ENCODE measurements at regions not wholly inside any gene's neighbourhood (a gene's known extent, or its start where the extent isn't known, plus 50 kb on each side); places are given as distances from the start of the nearest gene placed in this dataset.
"Not testable (repeated sequence)": the region's sequence is repeated elsewhere in the genome, so short reads cannot be mapped to it uniquely, and the experiment has no call there.

DNA sequence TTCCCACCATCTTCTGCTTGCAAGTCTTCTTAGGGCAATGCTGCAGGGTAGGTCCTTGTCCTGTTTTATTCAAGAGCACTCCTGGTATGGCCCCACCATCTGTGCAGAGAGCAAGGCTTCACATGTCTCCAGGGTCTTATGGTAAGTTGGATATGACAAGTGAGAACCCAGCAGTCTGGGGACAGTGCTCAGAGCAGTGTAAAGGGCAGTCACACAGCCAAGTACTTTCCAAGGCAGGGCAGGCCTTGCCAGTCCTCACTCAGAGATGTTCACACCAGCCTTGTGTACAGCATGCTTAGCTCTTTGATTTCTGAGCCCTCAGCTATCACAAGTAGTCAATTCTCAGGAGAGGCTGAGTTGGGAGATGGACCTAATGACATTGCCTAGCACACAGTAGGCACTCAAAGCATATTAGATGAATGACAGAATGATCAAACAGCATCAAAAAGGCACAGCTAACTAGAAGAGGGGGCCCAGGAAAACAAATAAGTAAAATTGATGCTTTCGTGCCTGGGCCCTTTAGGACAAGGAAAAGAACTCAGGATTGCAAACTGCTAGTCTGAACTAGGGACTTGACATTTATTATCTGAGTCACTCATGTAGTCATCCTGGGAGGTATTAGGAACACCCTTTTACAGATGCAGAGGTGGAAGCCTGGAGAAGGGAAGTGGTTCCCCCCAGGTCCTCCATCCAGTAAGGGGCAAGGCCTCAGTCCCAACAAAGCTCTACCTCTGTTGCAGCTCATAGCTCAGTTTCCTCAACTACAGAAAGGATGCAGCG lies 86.7 kb upstream of the CTAGE1 start:
- DNase-seq (ENCODE audit: low spot score), result no peak

DNA sequence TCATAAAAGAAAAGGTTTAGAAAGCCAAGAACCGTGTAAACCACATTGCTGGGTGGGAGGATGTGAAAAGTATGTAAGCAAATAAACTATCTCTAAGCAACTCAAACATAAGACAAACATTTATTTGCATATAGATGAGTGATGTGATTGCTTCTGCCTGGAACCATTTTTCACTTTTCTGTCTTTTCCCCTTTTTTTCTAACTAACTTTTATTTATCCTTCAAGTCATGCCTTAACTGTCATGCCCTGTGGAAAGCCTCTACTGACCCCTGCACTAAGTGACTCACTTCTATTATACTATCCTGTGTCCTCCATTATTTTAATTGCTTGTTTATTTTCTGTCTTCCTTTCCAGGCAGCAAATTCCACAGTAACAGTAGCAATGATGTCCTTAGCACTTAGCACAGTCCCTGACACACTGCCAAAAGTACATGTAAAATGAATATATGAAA lies 87.5 kb upstream of the CTAGE1 start:
- DNase-seq (ENCODE audit: low spot score), result no peak

DNA sequence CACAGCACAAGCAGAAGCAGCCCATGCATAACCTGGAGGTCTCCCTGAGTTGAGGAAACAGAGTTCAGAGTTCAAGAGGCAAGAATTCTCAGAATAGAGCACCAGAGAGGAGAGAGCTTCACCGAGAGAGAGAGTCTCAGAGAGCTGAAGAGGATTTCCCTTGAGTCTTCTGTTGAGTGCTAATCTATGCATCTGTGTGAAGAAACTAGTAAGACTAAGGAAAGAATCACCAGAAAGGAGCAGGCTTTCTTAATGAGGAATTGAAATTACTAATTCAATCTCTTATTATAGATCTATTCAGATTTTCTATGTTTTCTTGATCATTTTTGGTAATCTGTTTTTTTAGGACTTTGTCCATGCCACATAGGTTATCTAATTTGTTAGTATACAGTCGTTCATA lies 89.3 kb upstream of the CTAGE1 start:
- no peak for DNase-seq (ENCODE audit: low spot score)

GRCh38 chr18:22509423-22509822 lies 91.7 kb upstream of the CTAGE1 start:
- DNase-seq (ENCODE audit: low spot score), result no peak

GRCh38 chr18:22510697-22511096 lies 93.0 kb upstream of the CTAGE1 start:
- no peak for DNase-seq (ENCODE audit: low spot score)

DNA sequence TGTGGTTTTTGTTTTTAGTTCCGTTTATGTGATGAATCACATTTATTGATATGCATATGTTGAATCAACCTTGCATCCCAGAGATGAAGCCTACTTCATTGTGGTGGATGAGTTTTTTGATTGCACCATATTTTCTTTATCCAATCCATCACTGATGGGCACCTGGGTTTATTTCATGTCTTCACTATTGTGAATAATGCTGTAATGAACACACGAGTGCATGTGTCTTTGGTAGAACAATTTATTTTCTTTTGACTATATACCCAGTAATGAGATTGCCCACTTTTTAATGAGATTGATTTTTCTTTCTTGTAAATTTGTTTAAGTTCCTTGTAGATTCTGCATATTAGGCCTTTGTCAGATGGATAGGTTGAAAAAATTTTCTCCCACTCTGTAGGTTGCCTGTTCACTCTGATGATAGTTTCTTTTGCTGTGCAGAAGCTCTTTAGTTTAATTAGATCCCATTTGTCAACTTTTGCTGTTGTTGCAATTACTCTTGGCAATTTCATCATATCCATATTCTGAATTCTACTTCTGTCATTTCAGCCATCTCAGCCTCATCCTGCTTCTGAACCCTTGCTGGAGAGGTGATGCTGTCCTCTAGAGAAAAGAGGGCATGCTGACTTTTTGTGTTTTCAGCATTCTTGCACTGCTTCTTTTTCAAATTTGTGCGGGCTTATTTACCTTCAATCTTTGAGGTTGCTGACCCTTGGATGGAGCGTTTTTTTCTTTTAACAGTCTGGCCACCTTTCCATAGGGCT lies 96.2 kb upstream of the CTAGE1 start:
- no peak for DNase-seq (ENCODE audit: low spot score)

DNA sequence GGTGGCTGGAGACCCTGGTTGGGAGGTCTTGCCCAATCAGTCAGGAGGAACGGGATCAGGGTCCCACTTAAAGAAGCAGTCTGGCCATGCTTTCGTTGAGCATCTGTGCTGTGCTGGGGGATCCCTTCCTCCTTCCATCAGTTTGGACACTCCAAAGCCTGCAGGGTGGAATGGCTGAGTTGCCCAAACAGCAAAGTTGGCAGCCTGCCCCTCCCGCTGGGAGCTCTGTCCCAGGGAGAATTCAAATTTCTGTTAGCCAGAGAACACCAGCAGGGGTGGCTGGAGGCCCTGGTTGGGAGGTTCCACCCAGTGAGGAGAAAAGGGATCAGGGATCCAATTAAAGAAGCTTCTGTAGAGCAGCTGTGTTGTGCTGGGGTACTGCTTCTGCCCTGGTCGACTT lies 96.9 kb upstream of the CTAGE1 start:
- DNase-seq (ENCODE audit: low spot score), result no peak

DNA sequence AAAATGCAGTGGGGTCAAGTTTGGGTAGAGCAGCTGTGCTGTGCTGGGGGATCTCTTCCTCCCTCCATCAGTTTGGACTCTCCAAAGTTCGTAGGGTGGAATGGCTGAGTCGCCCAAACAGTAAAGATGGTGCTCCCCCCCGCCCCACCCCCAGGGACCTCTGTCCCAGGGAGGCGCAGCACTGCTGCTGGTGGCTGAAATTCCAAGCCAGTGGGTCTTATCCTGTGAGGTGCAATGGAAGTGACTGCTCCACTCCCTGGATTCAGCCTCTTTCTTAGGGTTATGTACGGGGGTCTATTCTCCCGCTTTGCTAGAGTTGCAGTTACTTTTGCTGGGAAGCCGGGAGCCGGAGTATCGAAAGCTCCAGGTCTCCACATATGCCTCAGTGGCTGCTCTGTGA lies 97.5 kb upstream of the CTAGE1 start:
- DNase-seq (ENCODE audit: low spot score), result no peak

- no peak for DNase-seq (ENCODE audit: low spot score)
These were observed 99.6 kb upstream of the CTAGE1 start for GRCh38 chr18:22517356-22517755.

DNA sequence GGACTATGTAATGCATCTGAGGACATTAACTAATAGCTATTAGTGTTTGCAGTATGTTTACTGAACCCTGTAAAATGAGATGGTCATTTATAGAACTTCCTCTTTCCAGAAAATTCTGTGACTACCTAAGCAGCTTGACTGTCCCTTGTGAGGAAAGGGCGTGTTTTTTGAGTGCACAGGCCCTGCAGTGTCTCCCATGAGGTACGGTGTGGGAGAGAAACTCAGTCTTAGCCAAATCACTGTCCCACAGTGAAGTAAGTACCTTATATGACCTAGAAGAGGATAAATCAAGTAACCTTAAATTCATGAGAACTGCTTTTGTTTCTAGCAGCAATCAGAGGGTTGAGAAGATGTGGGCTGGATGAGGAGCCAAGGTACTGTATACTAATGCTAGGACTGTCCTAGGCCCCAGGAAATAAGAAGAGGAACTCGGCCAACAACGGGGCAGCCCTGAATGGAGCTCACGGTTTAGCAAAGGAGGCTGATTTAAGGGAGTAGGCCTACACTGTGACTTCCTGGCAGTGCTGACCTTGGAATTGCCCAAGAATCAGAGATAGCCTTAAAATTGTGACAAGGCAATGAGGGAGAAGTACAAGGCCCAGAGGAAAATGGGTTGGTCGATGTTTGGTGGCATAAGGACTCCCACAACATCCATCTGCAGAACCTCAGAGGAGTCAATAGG lies 103.5 kb upstream of the CTAGE1 start:
- no peak for DNase-seq (ENCODE audit: low spot score)

GRCh38 chr18:22523481-22523880 lies 105.8 kb upstream of the CTAGE1 start:
- no peak for DNase-seq (ENCODE audit: low spot score)

GRCh38 chr18:22524783-22525182 lies 107.1 kb upstream of the CTAGE1 start:
- no peak for DNase-seq (ENCODE audit: low spot score)

DNA sequence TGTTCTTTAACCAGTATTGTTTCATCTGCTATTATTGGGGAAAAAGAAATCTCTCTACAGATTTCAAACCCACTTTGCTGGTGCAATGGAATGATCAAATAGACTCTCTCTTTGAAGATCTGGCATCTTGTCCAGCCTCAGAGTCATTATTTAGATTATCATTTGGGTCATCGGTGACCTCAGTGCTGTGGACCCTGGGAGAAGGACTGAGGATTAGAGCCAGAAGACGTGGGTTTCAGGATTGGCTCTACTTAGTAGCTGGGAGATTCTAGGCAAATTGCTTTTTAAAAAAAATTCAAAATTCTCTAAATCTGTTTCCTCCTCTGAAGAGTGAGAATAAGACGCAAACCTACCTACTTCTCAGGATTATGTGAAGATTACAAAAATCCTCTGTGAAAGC lies 107.6 kb upstream of the CTAGE1 start:
- no peak for DNase-seq (ENCODE audit: low spot score)

GRCh38 chr18:22525883-22526282 lies 108.2 kb upstream of the CTAGE1 start:
- DNase-seq (ENCODE audit: low spot score), result no peak

DNA sequence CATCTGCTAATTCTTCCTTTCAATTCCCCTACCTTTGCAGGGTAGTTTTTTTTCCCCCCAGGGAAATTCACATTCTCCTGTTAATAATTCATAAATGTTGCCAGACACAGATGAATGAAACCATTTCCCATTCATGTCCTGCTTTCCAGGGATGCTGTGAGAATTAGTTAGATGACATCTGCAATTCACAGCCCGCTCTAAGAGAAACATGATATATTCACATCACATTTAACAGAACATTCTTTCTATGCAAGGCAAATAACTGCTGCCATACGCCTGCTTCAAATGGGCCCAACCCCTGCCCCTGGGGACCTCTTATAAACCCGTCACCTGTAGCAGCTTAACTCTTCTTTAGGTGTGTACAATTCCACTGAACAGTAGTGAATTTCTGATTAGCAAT lies 110.6 kb upstream of the CTAGE1 start:
- no peak for DNase-seq (ENCODE audit: low spot score)

DNA sequence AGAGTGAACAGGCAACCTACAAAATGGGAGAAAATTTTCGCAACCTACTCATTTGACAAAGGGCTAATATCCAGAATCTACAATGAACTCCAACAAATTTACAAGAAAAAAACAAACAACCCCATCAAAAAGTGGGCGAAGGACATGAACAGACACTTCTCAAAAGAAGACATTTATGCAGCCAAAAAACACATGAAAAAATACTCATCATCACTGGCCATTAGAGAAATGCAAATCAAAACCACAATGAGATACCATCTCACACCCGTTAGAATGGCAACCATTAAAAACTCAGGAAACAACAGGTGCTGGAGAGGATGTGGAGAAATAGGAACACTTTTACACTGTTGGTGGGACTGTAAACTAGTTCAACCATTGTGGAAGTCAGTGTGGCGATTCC lies 117.0 kb upstream of the CTAGE1 start:
- not testable (repeated sequence) for DNase-seq (ENCODE audit: low spot score)

DNA sequence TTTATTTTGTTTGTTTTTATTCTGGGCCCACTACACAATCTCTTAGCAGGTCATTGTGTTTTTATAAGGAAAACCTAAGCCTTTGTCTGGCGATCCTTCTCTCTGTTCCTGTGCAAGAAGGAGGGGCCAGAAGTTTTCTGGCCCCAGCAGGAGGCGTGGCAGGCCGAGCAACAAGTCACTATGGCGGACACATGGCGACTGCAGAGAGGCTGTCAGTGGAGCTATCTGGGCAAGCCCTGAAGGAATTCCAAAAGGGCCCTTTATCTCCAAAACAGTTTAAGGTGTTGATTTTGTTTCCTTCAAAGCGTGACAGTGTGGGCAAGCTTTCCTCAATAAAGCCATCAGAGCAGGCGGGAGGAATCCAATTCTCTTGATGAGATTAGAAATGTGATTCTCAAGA lies 118.8 kb upstream of the CTAGE1 start:
- DNase-seq (ENCODE audit: low spot score), result no peak

GRCh38 chr18:22538426-22538825 lies 120.7 kb upstream of the CTAGE1 start:
- DNase-seq (ENCODE audit: low spot score), result no peak

- DNase-seq (ENCODE audit: low spot score), result no peak
These were observed 121.5 kb upstream of the CTAGE1 start for GRCh38 chr18:22539051-22539765.

- no peak for DNase-seq (ENCODE audit: low spot score)
These were observed 123.5 kb upstream of the CTAGE1 start for GRCh38 chr18:22541232-22541631.

DNA sequence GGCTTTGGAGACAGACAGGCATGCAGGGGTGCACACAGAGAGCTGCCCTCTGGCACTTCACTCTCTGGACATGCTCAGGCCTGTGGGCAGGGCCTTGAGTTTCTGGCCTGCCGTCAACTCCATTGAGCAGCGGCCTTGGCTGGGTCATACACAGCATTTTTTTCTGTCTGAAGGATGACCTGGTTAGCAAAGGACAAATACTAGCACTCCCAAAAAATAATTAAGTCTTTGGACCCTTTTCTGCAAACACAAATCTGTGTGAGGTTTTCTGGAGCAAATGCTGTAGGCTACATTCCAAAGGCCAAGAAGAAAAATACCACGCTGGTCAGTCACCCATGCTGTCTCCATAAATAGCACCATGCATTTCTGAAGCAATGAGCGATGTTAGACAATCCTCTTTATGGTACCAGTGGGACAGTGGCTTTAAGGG lies 124.7 kb upstream of the CTAGE1 start:
- no peak for DNase-seq (ENCODE audit: low spot score)

DNA sequence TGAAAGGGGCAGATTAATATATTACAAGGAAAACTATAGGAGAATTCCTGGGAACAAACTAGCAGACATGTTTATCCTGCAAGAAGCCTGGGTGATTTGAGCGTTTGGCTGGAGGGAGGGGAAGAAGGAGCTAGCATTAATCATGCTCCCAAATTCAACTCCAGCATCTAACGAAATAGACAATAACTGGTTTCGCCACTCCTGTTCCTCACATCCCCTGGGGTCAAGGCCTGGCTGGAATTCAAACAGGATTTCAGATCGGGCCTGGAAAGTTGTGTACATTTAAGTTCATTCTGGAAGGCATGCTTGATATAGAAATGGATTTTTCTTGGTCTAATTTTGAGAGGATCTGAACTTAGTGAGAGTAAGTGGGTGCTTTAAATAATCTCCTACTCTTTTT lies 126.1 kb upstream of the CTAGE1 start:
- no peak for DNase-seq (ENCODE audit: low spot score)

Measured in CD4-positive, alpha-beta T cell treated with Interleukin-2 at 100 ng/mL for 4 hours (primary cell).